IMR-90 (cell line): ENCODE measurements at regions not wholly inside any gene's neighbourhood (a gene's known extent, or its start where the extent isn't known, plus 50 kb on each side); places are given as distances from the start of the nearest gene placed in this dataset.

Source experiments
- ATAC-seq: fragments of 200-7000 bp; cut with Tn5 transposase; 2 replicates; pipeline ENCODE4 v1.9.1; 2020; ENCODE audit warnings: low read depth, mild to moderate bottlenecking, moderate library complexity
- BruUV-seq: library from RNA; stranded (reverse); fragments of 400-500 nt; replicated peaks from 2 replicates; lab custom pipeline; 2021; lab: Mats Ljungman, UMichigan
- CTCF ChIA-PET: fragments of 300-600 bp; formaldehyde crosslinking; extraction: SDS; loops from one replicate; lab custom pipeline; 2021; ENCODE audit warnings: antibody characterized with exemption; lab: Yijun Ruan, JAX
- POLR2A ChIA-PET: fragments of 300-600 bp; sonication (Branson Sonifier 250); formaldehyde crosslinking; loops from one replicate; lab custom pipeline; 2022; ENCODE audit warnings: antibody characterized with exemption; ENCODE audit not compliant: unreplicated experiment; lab: Charles Lee
- DNase-seq: peaks from one replicate; pipeline ENCODE4 v3.0.0; 2013
- H2AFZ ChIP-seq: replicated peaks from 2 replicates; pipeline ENCODE3; 2013; ENCODE audit warnings: low read length, mild to moderate bottlenecking; ENCODE audit not compliant: poor library complexity
- H2AK5ac ChIP-seq: 2 replicates; pipeline ENCODE4 v1.6.1; 2013; ENCODE audit warnings: low read depth, low read length, inconsistent platforms
- H2AK9ac ChIP-seq: replicated peaks from 2 replicates; pipeline ENCODE3; 2013; ENCODE audit warnings: mild to moderate bottlenecking, low read depth, low read length, moderate library complexity; ENCODE audit not compliant: poor library complexity
- H2BK120ac ChIP-seq: 2 replicates; pipeline ENCODE4 v1.6.1; 2013; ENCODE audit warnings: low read depth, low read length, inconsistent platforms
- H2BK15ac ChIP-seq: 3 replicates; pipeline ENCODE4 v1.6.1; 2013; ENCODE audit warnings: low read depth, low read length, inconsistent platforms
- H2BK20ac ChIP-seq: 2 replicates; pipeline ENCODE4 v1.6.1; 2013; ENCODE audit warnings: low read depth, mild to moderate bottlenecking, inconsistent platforms, low read length, moderate library complexity
- H2BK5ac ChIP-seq: 2 replicates; pipeline ENCODE4 v1.6.1; 2013; ENCODE audit warnings: mild to moderate bottlenecking, low read depth, low read length, inconsistent platforms; ENCODE audit not compliant: poor library complexity, severe bottlenecking
- H3K14ac ChIP-seq: replicated peaks from 2 replicates; pipeline ENCODE4 v1.6.1; 2013; ENCODE audit warnings: low read depth, low read length, inconsistent platforms
- H3K18ac ChIP-seq: 2 replicates; pipeline ENCODE4 v1.6.1; 2013; ENCODE audit warnings: low read depth, low read length, control low read depth
- H3K23ac ChIP-seq: 2 replicates; pipeline ENCODE4 v1.6.1; 2013; ENCODE audit warnings: low read depth, low read length, inconsistent platforms
- H3K27ac ChIP-seq: 2 replicates; pipeline ENCODE4 v1.5.1; 2013; ENCODE audit warnings: mild to moderate bottlenecking, control low read depth, low read length; ENCODE audit not compliant: insufficient read depth
- H3K27me3 ChIP-seq: 2 replicates; pipeline ENCODE4 v1.6.1; 2013; ENCODE audit warnings: low read length; ENCODE audit not compliant: control insufficient read depth, insufficient read depth
- H3K36me3 ChIP-seq: 2 replicates; pipeline ENCODE4 v1.6.1; 2013; ENCODE audit warnings: low read length, mixed read lengths; ENCODE audit not compliant: control insufficient read depth, insufficient read depth
- H3K4ac ChIP-seq: 2 replicates; pipeline ENCODE4 v1.6.1; 2013; ENCODE audit warnings: low read depth, low read length, inconsistent platforms
- H3K4me1 ChIP-seq: 2 replicates; pipeline ENCODE4 v1.6.1; 2013; ENCODE audit warnings: low read length, mixed read lengths; ENCODE audit not compliant: control insufficient read depth, insufficient read depth
- H3K4me2 ChIP-seq: 2 replicates; pipeline ENCODE4 v1.6.1; 2013; ENCODE audit warnings: low read depth, mild to moderate bottlenecking, control low read depth, low read length, moderate library complexity
- H3K4me3 ChIP-seq: 2 replicates; pipeline ENCODE4 v1.5.1; 2013; ENCODE audit warnings: low read depth, mild to moderate bottlenecking, control low read depth, low read length, moderate library complexity; ENCODE audit not compliant: insufficient read depth
- H3K56ac ChIP-seq: 2 replicates; pipeline ENCODE4 v1.6.1; 2013; ENCODE audit warnings: low read length, inconsistent platforms; ENCODE audit not compliant: insufficient read depth; ENCODE audit errors: extremely low read depth
- H3K79me1 ChIP-seq, 2 experiments: 2 replicates each; pipeline ENCODE4 v1.6.1; 2013; ENCODE audit warnings: low read length in 2 of 2, inconsistent platforms in 1 of 2, low read depth in 1 of 2
- H3K9ac ChIP-seq: 2 replicates; pipeline ENCODE4 v1.6.1; 2013; ENCODE audit warnings: low read depth, low read length, control low read depth
- H3K9me1 ChIP-seq: 2 replicates; pipeline ENCODE4 v1.6.1; 2013; ENCODE audit warnings: low read length, inconsistent platforms; ENCODE audit not compliant: insufficient read depth
- H3K9me3 ChIP-seq: 2 replicates; pipeline ENCODE4 v1.6.1; 2013; ENCODE audit warnings: low read length; ENCODE audit not compliant: control insufficient read depth, insufficient read depth
- H4K20me1 ChIP-seq: 2 replicates; pipeline ENCODE4 v1.6.1; 2013; ENCODE audit warnings: low read length, inconsistent platforms; ENCODE audit not compliant: insufficient read depth
- H4K5ac ChIP-seq: 2 replicates; pipeline ENCODE4 v1.6.1; 2013; ENCODE audit warnings: mild to moderate bottlenecking, low read depth, low read length, control low read depth
- H4K8ac ChIP-seq, 2 experiments: 2 replicates each; pipeline ENCODE4 v1.6.1; 2013; ENCODE audit warnings: low read depth in 2 of 2, low read length in 2 of 2, control low read depth in 1 of 2, inconsistent platforms in 1 of 2
- H4K91ac ChIP-seq: 2 replicates; pipeline ENCODE4 v1.6.1; 2013; ENCODE audit warnings: low read depth, low read length, inconsistent platforms; ENCODE audit not compliant: insufficient read depth
- CEBPB ChIP-seq: IDR thresholded peaks from 2 replicates; pipeline ENCODE4 v1.6.1; 2012; ENCODE audit warnings: low read depth, low read length, improper control_type of control experiment
- CHD1 ChIP-seq: IDR thresholded peaks from 2 replicates; pipeline ENCODE4 v1.6.1; 2012; ENCODE audit warnings: low read depth, low read length, improper control_type of control experiment
- ELK1 ChIP-seq: fragments of 150-350 bp; IDR thresholded peaks from 2 replicates; pipeline ENCODE4 v1.6.1; 2016; ENCODE audit warnings: low read depth, mild to moderate bottlenecking, low read length, moderate library complexity, borderline replicate concordance
- MXI1 ChIP-seq: IDR thresholded peaks from 2 replicates; pipeline ENCODE4 v1.6.1; 2012; ENCODE audit warnings: low read depth, mild to moderate bottlenecking, low read length, moderate library complexity, borderline replicate concordance
- RAD21 ChIP-seq: IDR thresholded peaks from 2 replicates; pipeline ENCODE4 v1.6.1; 2012; ENCODE audit warnings: low read length, improper control_type of control experiment
- SMC3 ChIP-seq: fragments of 150-350 bp; IDR thresholded peaks from 2 replicates; pipeline ENCODE4 v1.6.1; 2016; ENCODE audit warnings: low read depth, mild to moderate bottlenecking, antibody characterized with exemption, low read length, moderate library complexity
- USF2 ChIP-seq: fragments of 150-350 bp; IDR thresholded peaks from 2 replicates; pipeline ENCODE4 v1.6.1; 2017; ENCODE audit warnings: mild to moderate bottlenecking, antibody characterized with exemption, low read length, low read depth
- WGBS, 2 experiments: methylation state at CpG; one replicate each; pipeline versions ENCODE4 v1.1.5 to v1.1.7; 2013; ENCODE audit warnings: missing lambda C conversion rate in 2 of 2; ENCODE audit not compliant: insufficient read length in 1 of 2; ENCODE audit errors: extremely low coverage in 2 of 2; 5-methylcytosine and 5-hydroxymethylcytosine counted together
- dilution Hi-C: fragments of 300-500 bp; cut with HindIII; formaldehyde crosslinking; loops from one replicate; pipeline ENCODE4 v1.14.3; 2018; ENCODE audit warnings: low sequenced_read_pairs; ENCODE audit not compliant: unreplicated experiment
- in situ Hi-C: fragments of 300-500 bp; cut with MboI; formaldehyde crosslinking; loops from 3 replicates; pipeline ENCODE4 v1.14.3; 2019; ENCODE audit warnings: low sequenced_read_pairs, inconsistent platforms, mixed read lengths
- intact Hi-C: fragments of 100-400 bp; cut with micrococcal nuclease; formaldehyde crosslinking; loops from 2 replicates; pipeline ENCODE4 v1.10.0; 2022

- in situ Hi-C loops (no loop called here), intact Hi-C loops (no loop called here), dilution Hi-C loops (no loop called here)
- Histone ChIP-seq H2BK5ac (no peak overlapping the region), H3K56ac (no peak overlapping the region), H3K14ac (no peak overlapping the region), H3K27ac (no peak overlapping the region), H3K4me1 (no peaks in the 10 kb centered on the region), H3K18ac (no peak overlapping the region), H3K36me3 (no peaks in the 10 kb centered on the region), H3K4me3 (no peak overlapping the region), H2BK120ac (no peak overlapping the region), H4K5ac (no peak overlapping the region), H2AK5ac (no peak overlapping the region), H2BK15ac (no peak overlapping the region), H3K9ac (no peak overlapping the region), H4K20me1 (no peaks in the 10 kb centered on the region), H3K4ac (no peak overlapping the region), H2BK20ac (no peak overlapping the region), H4K8ac (no peak overlapping the region), H3K4me2 (no peak overlapping the region), H2AK9ac (no peak overlapping the region), H3K27me3 (no peaks in the 10 kb centered on the region), H3K9me1 (no peaks in the 10 kb centered on the region), H2AFZ (no peak overlapping the region), H4K91ac (no peak overlapping the region), H3K79me1 (no peaks in the 10 kb centered on the region), H3K23ac (no peak overlapping the region), H3K9me3 (peaks cover 2% of the 10 kb centered on the region)
- WGBS, 2 experiments, result no CpG with 5 or more reads among the region's 2 CpGs
- POLR2A ChIA-PET, result no interaction called here
- TF ChIP-seq RAD21 (no peak), ELK1 (no peak), CEBPB (no peak), USF2 (no peak), CHD1 (no peak), MXI1 (no peak), SMC3 (no peak)
- CTCF ChIA-PET, result no interaction called here
- no TSS peak for BruUV-seq
- DNase-seq, result no peak
- ATAC-seq, result no peak
Observed at GRCh38 chr5:130975299-130975698, 189.8 kb downstream of the HINT1 start.
